Muscle of back (tissue), 3 donors: ENCODE measurements at regions not wholly inside any gene's neighbourhood (a gene's known extent, or its start where the extent isn't known, plus 50 kb on each side); places are given as distances from the start of the nearest gene placed in this dataset.
"Not testable (repeated sequence)": the region's sequence is repeated elsewhere in the genome, so short reads cannot be mapped to it uniquely, and the experiment has no call there.

Experiments used
- DNase-seq, 3 donors: peaks; one replicate each; pipeline versions ENCODE4 v3.0.0 to v3.0.0-alpha.2; 2013

- DNase-seq: no peak
Observed at GRCh38 chr21:31536138-31536537, 123.4 kb upstream of the SOD1 start.

- no peak for DNase-seq
Observed at GRCh38 chr21:31531967-31532366, 127.5 kb upstream of the SOD1 start.

- peak in 1 of 3 donors; percentile 22 for DNase-seq
Observed at GRCh38 chr21:31530897-31531705, 128.4 kb upstream of the SOD1 start.

GRCh38 chr21:31530364-31530763 lies 129.1 kb upstream of the SOD1 start:
- no peak for DNase-seq

GRCh38 chr21:31529406-31529805 lies 130.1 kb upstream of the SOD1 start:
- no peak for DNase-seq

- DNase-seq: no peak
Observed at GRCh38 chr21:31526040-31526439, 133.5 kb upstream of the SOD1 start.

GRCh38 chr21:31524140-31524539 lies 135.4 kb upstream of the SOD1 start:
- no peak for DNase-seq

- no peak for DNase-seq
Observed at GRCh38 chr21:31521515-31521914, 138.0 kb upstream of the SOD1 start.

- peak in 1 of 3 donors; percentile 57 for DNase-seq
Observed at GRCh38 chr21:31520561-31521098, 138.9 kb upstream of the SOD1 start.

GRCh38 chr21:31518580-31518979 lies 140.9 kb upstream of the SOD1 start:
- DNase-seq: no peak

- no peak for DNase-seq
Observed at GRCh38 chr21:31517664-31518414, 141.7 kb upstream of the SOD1 start.

GRCh38 chr21:31515253-31515652 lies 144.2 kb upstream of the SOD1 start:
- DNase-seq: no peak

GRCh38 chr21:31514598-31514997 lies 144.9 kb upstream of the SOD1 start:
- peak in 2 of 3 donors; percentile 41 to 71 for DNase-seq

- DNase-seq: not testable (repeated sequence)
Observed at GRCh38 chr21:31513541-31513940, 146.0 kb upstream of the SOD1 start.

GRCh38 chr21:31511999-31512398 lies 147.5 kb upstream of the SOD1 start:
- DNase-seq: not testable (repeated sequence)

GRCh38 chr21:31511258-31511657 lies 148.2 kb upstream of the SOD1 start:
- no peak for DNase-seq

- no peak for DNase-seq
Observed at GRCh38 chr21:31509194-31510017, 150.1 kb upstream of the SOD1 start.

GRCh38 chr21:31505975-31506374 lies 153.5 kb upstream of the SOD1 start:
- DNase-seq: no peak

- DNase-seq: no peak
Observed at GRCh38 chr21:31503939-31504338, 155.6 kb upstream of the SOD1 start.

- DNase-seq: no peak
Observed at GRCh38 chr21:31503467-31503866, 156.0 kb upstream of the SOD1 start.

GRCh38 chr21:31502537-31503143 lies 156.9 kb upstream of the SOD1 start:
- no peak for DNase-seq

GRCh38 chr21:31501926-31502325 lies 157.6 kb upstream of the SOD1 start:
- no peak for DNase-seq
